GM12892 (cell line): ENCODE measurements at regions not wholly inside any gene's neighbourhood (a gene's known extent, or its start where the extent isn't known, plus 50 kb on each side); places are given as distances from the start of the nearest gene placed in this dataset.

Experiments
- POLR2A ChIP-seq: IDR thresholded peaks from 2 replicates; pipeline ENCODE4 v1.6.1; 2011; ENCODE audit warnings: low read depth, low read length, control low read depth
- POLR2AphosphoS5 ChIP-seq: IDR thresholded peaks from 2 replicates; pipeline ENCODE4 v1.6.1; 2011; ENCODE audit warnings: low read depth, low read length, control low read depth
- TAF1 ChIP-seq: IDR thresholded peaks from 2 replicates; pipeline ENCODE4 v1.6.1; 2011; ENCODE audit warnings: low read depth, mild to moderate bottlenecking, control low read depth, low read length, borderline replicate concordance

GRCh38 chr6:74420221-74420620 is 724.2 kb downstream of the CD109 start:
- no peak for TF ChIP-seq POLR2AphosphoS5
- TF ChIP-seq TAF1, result no peak
- TF ChIP-seq POLR2A, result no peak
